ENCODE measurements at regions not wholly inside any gene's neighbourhood (a gene's known extent, or its start where the extent isn't known, plus 50 kb on each side); places are given as distances from the start of the nearest gene placed in this dataset.
"Not testable (repeated sequence)": the region's sequence is repeated elsewhere in the genome, so short reads cannot be mapped to it uniquely, and the experiment has no call there.

GRCh38 chr14:71432334-71433110, 499.7 kb upstream of the RGS6 start:
- no peak for DNase-seq (ENCODE audit: low read depth)

- no peak for DNase-seq (ENCODE audit: low read depth)
Measured at GRCh38 chr14:71433303-71433702, 498.9 kb upstream of the RGS6 start.

- DNase-seq (ENCODE audit: low read depth): not testable (repeated sequence)
Measured at GRCh38 chr14:71435641-71436040, 496.6 kb upstream of the RGS6 start.

GRCh38 chr14:71437870-71438269, 494.4 kb upstream of the RGS6 start:
- DNase-seq (ENCODE audit: low read depth): no peak

GRCh38 chr14:71438684-71439083, 493.5 kb upstream of the RGS6 start:
- DNase-seq (ENCODE audit: low read depth): no peak

- DNase-seq (ENCODE audit: low read depth): no peak
Measured at GRCh38 chr14:71441126-71441525, 491.1 kb upstream of the RGS6 start.

- no peak for DNase-seq (ENCODE audit: low read depth)
Measured at GRCh38 chr14:71444030-71444822, 488.0 kb upstream of the RGS6 start.

GRCh38 chr14:71448431-71449315, 483.6 kb upstream of the RGS6 start:
- no peak for DNase-seq (ENCODE audit: low read depth)

- DNase-seq (ENCODE audit: low read depth): no peak
Measured at GRCh38 chr14:71449316-71450055, 482.7 kb upstream of the RGS6 start.

GRCh38 chr14:71451501-71451900, 480.7 kb upstream of the RGS6 start:
- DNase-seq (ENCODE audit: low read depth): no peak

- no peak for DNase-seq (ENCODE audit: low read depth)
Measured at GRCh38 chr14:71452539-71452938, 479.7 kb upstream of the RGS6 start.

- no peak for DNase-seq (ENCODE audit: low read depth)
Measured at GRCh38 chr14:71452987-71453386, 479.2 kb upstream of the RGS6 start.

GRCh38 chr14:71454010-71454409, 478.2 kb upstream of the RGS6 start:
- no peak for DNase-seq (ENCODE audit: low read depth)

GRCh38 chr14:71454513-71455332, 477.5 kb upstream of the RGS6 start:
- DNase-seq (ENCODE audit: low read depth): no peak

GRCh38 chr14:71460091-71460490, 472.1 kb upstream of the RGS6 start:
- no peak for DNase-seq (ENCODE audit: low read depth)

GRCh38 chr14:71461617-71462016, 470.6 kb upstream of the RGS6 start:
- DNase-seq (ENCODE audit: low read depth): not testable (repeated sequence)

- DNase-seq (ENCODE audit: low read depth): no peak
Measured at GRCh38 chr14:71463807-71464206, 468.4 kb upstream of the RGS6 start.

- no peak for DNase-seq (ENCODE audit: low read depth)
Measured at GRCh38 chr14:71464840-71465239, 467.4 kb upstream of the RGS6 start.

GRCh38 chr14:71465316-71465715, 466.9 kb upstream of the RGS6 start:
- no peak for DNase-seq (ENCODE audit: low read depth)

GRCh38 chr14:71466251-71466650, 466.0 kb upstream of the RGS6 start:
- no peak for DNase-seq (ENCODE audit: low read depth)

GRCh38 chr14:71466946-71467345, 465.3 kb upstream of the RGS6 start:
- no peak for DNase-seq (ENCODE audit: low read depth)
